ENCODE measurements at regions not wholly inside any gene's neighbourhood (a gene's known extent, or its start where the extent isn't known, plus 50 kb on each side); places are given as distances from the start of the nearest gene placed in this dataset.
A peak's percentile ranks its signal among the peaks of the same experiment; 100 is the strongest.

DNA sequence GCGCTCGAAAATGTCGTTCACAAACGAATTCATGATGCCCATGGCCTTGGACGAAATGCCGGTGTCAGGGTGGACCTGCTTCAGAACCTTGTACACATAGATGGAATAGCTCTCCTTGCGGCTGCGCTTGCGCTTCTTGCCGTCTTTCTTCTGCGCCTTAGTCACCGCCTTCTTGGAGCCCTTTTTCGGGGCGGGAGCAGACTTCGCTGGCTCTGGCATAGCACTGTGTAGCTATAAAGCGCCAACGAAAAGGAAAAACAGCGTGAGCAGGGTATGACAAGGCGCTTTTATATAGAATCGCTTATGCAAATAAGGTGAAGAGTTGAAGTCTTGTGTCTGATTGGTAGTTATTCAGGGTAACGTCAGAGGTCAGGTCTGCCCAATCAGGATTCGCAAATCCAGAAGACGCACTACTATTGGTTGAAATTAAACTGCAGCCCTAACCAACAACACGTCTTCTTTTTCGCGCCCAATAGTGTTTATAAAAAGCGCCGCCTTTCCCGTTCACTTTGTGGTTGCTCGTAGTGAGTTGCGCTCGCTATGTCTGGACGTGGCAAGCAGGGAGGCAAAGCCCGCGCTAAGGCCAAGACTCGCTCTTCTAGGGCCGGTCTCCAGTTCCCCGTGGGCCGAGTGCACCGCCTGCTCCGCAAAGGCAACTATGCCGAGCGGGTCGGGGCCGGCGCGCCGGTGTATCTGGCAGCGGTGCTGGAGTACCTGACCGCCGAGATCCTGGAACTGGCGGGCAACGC, 114.8 kb upstream of the PRSS16 start (continued):
- TF ChIP-seq ATAD3A (CRISPR knock-in tag; IDR thresholded peaks at IDR 0.05) = no peak
- no peak for TF ChIP-seq KDM5A (IDR thresholded peaks at IDR 0.05; ENCODE audit: borderline replicate concordance, low read length)
- TF ChIP-seq, protein P1, sequence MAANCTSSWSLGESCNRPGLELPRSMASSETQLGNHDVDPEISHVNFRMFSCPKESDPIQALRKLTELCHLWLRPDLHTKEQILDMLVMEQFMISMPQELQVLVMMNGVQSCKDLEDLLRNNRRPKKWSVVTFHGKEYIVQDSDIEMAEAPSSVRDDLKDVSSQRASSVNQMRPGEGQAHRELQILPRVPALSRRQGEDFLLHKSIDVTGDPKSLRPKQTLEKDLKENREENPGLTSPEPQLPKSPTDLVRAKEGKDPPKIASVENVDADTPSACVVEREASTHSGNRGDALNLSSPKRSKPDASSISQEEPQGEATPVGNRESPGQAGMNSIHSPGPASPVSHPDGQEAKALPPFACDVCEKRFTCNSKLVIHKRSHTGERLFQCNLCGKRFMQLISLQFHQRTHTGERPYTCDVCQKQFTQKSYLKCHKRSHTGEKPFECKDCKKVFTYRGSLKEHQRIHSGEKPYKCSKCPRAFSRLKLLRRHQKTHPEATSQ (CRISPR knock-in tag; IDR thresholded peaks at IDR 0.05; ENCODE audit: borderline replicate concordance) = 0 out of 2 replicates have a peak, but pooled peaks have one; percentile 43
- peak; percentile 61 for TF ChIP-seq HOXA5 (CRISPR knock-in tag; IDR thresholded peaks at IDR 0.05)
- TF ChIP-seq, protein P2, sequence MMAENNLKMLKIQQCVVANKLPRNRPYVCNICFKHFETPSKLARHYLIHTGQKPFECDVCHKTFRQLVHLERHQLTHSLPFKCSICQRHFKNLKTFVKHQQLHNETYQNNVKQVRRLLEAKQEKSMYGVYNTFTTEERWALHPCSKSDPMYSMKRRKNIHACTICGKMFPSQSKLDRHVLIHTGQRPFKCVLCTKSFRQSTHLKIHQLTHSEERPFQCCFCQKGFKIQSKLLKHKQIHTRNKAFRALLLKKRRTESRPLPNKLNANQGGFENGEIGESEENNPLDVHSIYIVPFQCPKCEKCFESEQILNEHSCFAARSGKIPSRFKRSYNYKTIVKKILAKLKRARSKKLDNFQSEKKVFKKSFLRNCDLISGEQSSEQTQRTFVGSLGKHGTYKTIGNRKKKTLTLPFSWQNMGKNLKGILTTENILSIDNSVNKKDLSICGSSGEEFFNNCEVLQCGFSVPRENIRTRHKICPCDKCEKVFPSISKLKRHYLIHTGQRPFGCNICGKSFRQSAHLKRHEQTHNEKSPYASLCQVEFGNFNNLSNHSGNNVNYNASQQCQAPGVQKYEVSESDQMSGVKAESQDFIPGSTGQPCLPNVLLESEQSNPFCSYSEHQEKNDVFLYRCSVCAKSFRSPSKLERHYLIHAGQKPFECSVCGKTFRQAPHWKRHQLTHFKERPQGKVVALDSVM (CRISPR knock-in tag; IDR thresholded peaks at IDR 0.05) = no peak
- no peak for TF ChIP-seq ZNF766 (CRISPR knock-in tag; IDR thresholded peaks at IDR 0.05; ENCODE audit: borderline replicate concordance)
- TF ChIP-seq FLYWCH1 (CRISPR knock-in tag; IDR thresholded peaks at IDR 0.05) = no peak
- no peak for TF ChIP-seq ZNF816 (CRISPR knock-in tag; IDR thresholded peaks at IDR 0.05; ENCODE audit: borderline replicate concordance)
- TF ChIP-seq ZNF3 (CRISPR knock-in tag; IDR thresholded peaks at IDR 0.05) = no peak
- no peak for TF ChIP-seq ZNF878 (CRISPR knock-in tag; IDR thresholded peaks at IDR 0.05)
- TF ChIP-seq, protein P3, sequence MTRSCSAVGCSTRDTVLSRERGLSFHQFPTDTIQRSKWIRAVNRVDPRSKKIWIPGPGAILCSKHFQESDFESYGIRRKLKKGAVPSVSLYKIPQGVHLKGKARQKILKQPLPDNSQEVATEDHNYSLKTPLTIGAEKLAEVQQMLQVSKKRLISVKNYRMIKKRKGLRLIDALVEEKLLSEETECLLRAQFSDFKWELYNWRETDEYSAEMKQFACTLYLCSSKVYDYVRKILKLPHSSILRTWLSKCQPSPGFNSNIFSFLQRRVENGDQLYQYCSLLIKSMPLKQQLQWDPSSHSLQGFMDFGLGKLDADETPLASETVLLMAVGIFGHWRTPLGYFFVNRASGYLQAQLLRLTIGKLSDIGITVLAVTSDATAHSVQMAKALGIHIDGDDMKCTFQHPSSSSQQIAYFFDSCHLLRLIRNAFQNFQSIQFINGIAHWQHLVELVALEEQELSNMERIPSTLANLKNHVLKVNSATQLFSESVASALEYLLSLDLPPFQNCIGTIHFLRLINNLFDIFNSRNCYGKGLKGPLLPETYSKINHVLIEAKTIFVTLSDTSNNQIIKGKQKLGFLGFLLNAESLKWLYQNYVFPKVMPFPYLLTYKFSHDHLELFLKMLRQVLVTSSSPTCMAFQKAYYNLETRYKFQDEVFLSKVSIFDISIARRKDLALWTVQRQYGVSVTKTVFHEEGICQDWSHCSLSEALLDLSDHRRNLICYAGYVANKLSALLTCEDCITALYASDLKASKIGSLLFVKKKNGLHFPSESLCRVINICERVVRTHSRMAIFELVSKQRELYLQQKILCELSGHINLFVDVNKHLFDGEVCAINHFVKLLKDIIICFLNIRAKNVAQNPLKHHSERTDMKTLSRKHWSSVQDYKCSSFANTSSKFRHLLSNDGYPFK (CRISPR knock-in tag; IDR thresholded peaks at IDR 0.05; ENCODE audit: borderline replicate concordance) = no peak
- TF ChIP-seq, protein P4, sequence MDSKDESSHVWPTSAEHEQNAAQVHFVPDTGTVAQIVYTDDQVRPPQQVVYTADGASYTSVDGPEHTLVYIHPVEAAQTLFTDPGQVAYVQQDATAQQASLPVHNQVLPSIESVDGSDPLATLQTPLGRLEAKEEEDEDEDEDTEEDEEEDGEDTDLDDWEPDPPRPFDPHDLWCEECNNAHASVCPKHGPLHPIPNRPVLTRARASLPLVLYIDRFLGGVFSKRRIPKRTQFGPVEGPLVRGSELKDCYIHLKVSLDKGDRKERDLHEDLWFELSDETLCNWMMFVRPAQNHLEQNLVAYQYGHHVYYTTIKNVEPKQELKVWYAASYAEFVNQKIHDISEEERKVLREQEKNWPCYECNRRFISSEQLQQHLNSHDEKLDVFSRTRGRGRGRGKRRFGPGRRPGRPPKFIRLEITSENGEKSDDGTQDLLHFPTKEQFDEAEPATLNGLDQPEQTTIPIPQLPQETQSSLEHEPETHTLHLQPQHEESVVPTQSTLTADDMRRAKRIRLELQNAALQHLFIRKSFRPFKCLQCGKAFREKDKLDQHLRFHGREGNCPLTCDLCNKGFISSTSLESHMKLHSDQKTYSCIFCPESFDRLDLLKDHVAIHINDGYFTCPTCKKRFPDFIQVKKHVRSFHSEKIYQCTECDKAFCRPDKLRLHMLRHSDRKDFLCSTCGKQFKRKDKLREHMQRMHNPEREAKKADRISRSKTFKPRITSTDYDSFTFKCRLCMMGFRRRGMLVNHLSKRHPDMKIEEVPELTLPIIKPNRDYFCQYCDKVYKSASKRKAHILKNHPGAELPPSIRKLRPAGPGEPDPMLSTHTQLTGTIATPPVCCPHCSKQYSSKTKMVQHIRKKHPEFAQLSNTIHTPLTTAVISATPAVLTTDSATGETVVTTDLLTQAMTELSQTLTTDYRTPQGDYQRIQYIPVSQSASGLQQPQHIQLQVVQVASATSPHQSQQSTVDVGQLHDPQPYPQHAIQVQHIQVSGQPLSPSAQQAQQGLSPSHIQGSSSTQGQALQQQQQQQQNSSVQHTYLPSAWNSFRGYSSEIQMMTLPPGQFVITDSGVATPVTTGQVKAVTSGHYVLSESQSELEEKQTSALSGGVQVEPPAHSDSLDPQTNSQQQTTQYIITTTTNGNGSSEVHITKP (CRISPR knock-in tag; IDR thresholded peaks at IDR 0.05; ENCODE audit: low read depth) = 0 out of 2 replicates have a peak, but pooled peaks have one; percentile 17
- TF ChIP-seq RXRB (CRISPR knock-in tag; IDR thresholded peaks at IDR 0.05; ENCODE audit: borderline replicate concordance) = no peak
- TF ChIP-seq ATF7 (IDR thresholded peaks at IDR 0.05) = no peak
- no peak for TF ChIP-seq ATF7 (CRISPR knock-in tag; IDR thresholded peaks at IDR 0.05)
- TF ChIP-seq CBX1 (IDR thresholded peaks at IDR 0.05; ENCODE audit: low read depth) = peak; percentile 82
- peak; percentile 44 for TF ChIP-seq BORCS8-MEF2B (CRISPR knock-in tag; IDR thresholded peaks at IDR 0.05)
- TF ChIP-seq CAMTA2 (CRISPR knock-in tag; IDR thresholded peaks at IDR 0.05; ENCODE audit: borderline replicate concordance) = no peak
- peak; percentile 72; the same call in 1 of the 2 replicates for TF ChIP-seq SIN3A (IDR thresholded peaks at IDR 0.05; ENCODE audit: borderline replicate concordance, low read depth, low read length)
- no peak for TF ChIP-seq ZMYM3 (CRISPR knock-in tag; IDR thresholded peaks at IDR 0.05)

Measured in HepG2 (cell line).